Anterior cingulate cortex (tissue), 58 donors: ENCODE measurements at regions not wholly inside any gene's neighbourhood (a gene's known extent, or its start where the extent isn't known, plus 50 kb on each side); places are given as distances from the start of the nearest gene placed in this dataset.

ENCODE experiments used
- DNase-seq, 58 donors: peaks; one replicate each; lab custom pipeline; 2025; lab: John Stamatoyannopoulos, UW

GRCh38 chr11:87972133-87972532, 203.1 kb downstream of the RAB38 start:
- no peak for DNase-seq

DNA sequence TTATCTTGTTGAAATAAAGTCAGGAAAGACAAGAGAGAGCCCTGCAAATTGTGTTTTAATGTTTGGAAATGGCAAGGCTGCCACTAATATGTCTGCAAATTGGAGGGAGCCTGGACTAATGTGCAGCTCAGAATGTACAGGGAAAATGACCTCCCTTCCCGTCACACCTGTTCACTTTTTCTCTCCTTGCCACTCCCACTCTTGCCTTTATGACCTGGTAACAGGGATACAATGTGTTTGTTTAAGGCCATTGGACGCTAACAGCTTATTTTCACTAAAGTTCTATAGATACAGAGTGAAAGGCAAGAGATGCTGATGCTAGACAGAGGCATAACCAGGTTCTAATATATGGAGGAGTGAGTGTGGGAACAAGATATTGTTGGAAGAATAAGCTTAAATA, 203.9 kb downstream of the RAB38 start:
- no peak for DNase-seq

- no peak for DNase-seq
These were observed 204.5 kb downstream of the RAB38 start for GRCh38 chr11:87970762-87971161.

- no peak for DNase-seq
These were observed 207.8 kb downstream of the RAB38 start for GRCh38 chr11:87967459-87967858.

- no peak for DNase-seq
These were observed 208.5 kb downstream of the RAB38 start for GRCh38 chr11:87966694-87967093.

- DNase-seq: no peak
These were observed 209.0 kb downstream of the RAB38 start for GRCh38 chr11:87966216-87966615.

- no peak for DNase-seq
These were observed 213.6 kb downstream of the RAB38 start for GRCh38 chr11:87961606-87962005.

GRCh38 chr11:87957961-87958360, 217.3 kb downstream of the RAB38 start:
- DNase-seq: no peak

GRCh38 chr11:87954476-87954875, 220.8 kb downstream of the RAB38 start:
- DNase-seq: no peak

DNA sequence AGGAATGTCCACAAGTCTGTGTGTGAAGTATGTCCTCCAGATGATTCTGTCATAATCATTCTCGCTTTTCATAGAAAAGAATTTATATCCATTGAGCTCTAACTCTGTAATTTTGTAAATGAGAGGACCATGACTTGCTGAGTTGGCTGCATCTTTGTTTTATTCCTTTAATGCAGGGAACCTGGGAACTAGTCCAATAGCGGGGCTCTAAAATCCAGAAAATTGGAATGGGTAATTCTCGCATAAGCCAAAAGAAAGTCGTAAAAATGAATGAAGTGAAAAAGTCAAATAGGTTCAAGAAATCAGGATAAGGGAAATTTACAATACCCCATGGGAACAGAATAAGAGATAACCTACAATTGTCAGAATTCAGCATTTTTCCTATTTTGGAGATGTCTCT, 232.5 kb downstream of the RAB38 start:
- DNase-seq: no peak

DNA sequence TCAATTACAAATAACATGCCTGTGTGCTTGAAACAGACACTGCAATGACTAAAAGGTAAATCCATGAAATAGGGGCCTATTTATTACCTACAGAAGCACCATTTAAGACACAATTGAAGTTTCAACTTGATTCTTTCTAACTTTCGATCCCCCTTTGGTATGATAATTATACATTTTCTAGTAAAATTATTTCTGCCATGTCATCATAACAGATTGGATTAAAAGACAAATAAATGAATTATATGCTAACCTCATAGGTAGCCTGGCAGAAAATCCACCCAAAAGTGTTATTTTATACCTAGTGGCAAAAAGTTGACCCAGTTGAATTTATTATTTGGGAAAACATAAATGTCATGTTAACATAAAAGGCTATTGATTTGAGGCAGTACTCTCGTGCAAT, 241.1 kb downstream of the RAB38 start:
- DNase-seq: no peak

DNA sequence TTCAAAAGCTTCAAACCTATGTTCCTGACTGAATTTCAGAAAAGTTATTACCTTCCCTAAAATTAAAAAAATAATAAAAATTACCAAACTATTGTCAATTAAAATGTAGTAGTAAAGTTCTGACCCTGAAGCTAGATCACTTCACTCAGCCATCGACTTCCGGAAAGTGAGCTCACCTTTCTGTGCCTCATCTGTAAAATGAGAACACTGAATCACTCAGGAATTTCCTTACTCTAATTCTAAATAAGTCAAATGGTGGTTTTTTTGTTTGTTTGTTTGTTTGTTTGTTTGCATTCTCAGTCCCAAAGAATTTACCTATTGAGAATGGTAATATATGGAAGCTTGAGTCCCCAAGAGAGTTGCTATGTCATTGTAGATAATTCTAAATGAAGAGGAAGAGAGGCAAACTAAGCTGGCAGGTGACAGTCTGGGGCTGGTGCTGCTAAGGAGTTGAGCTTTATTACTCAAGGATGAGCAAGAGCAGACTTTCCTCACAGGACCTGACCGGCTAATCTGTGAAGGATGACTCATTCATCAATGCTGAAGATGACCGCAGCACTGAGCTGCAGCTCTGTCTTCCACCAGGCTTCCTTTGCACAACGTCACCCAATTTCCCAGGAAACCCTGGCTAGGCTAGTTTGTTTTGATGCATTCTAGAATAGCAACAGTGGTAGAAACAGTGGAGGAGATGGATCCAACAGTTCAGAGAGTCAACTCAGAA, 248.8 kb downstream of the RAB38 start:
- DNase-seq: no peak

- DNase-seq: no peak
These were observed 251.1 kb downstream of the RAB38 start for GRCh38 chr11:87924125-87924524.

DNA sequence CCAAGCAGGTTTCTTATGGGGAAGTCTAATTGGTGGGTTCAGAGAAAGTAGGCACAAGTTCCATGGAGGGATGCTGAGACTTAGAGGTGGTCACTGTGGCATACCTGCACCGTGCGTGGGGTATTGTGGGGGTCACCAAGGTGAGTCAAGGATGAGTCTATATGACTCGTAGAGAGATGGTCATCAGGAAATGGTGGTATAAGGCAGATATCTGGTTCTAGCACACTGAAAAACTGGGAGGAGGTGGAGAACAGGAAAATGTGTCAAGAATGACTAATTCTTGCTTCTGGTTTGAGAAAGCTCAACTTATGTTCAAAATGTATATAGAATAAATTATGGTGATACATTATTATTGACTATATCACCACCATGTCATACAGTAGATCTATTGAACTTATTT, 258.1 kb downstream of the RAB38 start:
- no peak for DNase-seq

DNA sequence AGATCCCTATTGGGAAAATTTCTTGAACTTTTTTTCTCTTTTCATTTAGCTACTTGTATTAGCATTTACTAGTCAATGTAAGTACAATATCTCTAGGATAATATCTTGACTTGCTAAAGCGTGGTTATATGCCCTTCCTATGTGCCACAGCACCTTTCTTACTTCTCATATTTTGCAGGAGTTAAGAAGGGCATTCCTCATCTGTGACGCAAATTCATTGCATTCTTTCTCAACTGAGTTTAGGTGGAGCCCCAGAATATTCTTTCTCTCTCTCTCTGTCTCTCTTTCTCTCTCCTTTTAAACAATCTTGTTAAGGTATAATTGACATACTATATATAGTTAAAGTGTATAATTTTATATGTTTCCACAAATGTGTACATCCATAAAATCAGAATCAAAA, 266.1 kb downstream of the RAB38 start:
- no peak for DNase-seq

DNA sequence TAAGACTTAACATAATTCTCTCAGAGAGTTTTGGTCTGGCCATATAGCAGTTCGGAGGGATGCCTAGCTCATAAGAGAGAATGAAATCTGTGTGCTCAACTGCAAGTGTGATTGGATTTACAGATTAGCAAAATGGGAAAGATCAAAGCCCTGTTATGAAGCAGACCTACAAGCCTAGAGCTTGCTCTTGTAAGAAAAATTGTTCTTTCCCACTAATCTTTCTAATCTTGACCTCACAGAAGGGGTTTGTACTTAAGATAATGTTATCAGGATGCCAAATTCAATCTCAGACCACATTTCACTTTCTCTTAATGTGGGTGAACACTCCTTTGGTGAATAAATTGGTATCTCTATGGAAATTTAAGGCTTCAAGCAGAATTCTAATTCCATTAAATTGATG, 267.2 kb downstream of the RAB38 start:
- no peak for DNase-seq

DNA sequence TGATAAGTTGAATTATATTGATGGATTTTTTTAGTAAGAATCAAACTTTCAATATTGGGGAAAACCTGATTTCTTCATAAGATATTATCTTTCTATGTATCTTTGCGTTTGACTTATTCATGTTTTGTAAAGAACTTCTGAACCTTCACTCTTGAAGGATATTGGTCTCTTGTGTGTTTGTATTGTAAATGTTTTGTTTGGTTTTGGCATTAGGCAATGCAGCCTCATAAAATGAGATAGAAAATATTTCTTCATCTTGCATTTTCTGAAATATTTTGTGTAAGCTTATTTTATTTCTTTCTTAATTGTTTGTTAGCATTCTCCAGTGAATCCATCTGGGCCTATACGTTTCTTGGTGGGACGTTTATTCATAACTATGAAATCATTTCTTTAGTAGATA, 271.9 kb downstream of the RAB38 start:
- no peak for DNase-seq

DNA sequence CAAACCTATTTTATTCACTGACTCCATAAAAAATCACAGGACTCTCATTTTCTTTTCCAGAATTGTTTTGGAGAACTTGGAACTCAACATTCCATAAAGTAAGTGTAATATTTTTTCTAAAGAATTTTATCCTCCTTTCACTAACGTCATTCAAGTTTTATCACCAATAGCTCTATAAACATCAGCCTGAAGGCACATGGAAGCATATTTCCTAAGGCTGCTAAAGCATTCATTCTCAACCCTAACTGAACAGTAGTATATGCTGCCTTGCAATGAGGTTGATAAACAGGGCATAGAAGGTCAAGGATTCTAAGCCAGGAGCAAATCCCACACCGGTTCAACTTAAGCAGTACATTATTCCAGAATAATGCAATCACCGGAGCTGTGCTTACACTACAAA, 273.9 kb downstream of the RAB38 start:
- no peak for DNase-seq

- no peak for DNase-seq
These were observed 277.3 kb downstream of the RAB38 start for GRCh38 chr11:87897921-87898320.

GRCh38 chr11:87897071-87897470, 278.2 kb downstream of the RAB38 start:
- DNase-seq: no peak

DNA sequence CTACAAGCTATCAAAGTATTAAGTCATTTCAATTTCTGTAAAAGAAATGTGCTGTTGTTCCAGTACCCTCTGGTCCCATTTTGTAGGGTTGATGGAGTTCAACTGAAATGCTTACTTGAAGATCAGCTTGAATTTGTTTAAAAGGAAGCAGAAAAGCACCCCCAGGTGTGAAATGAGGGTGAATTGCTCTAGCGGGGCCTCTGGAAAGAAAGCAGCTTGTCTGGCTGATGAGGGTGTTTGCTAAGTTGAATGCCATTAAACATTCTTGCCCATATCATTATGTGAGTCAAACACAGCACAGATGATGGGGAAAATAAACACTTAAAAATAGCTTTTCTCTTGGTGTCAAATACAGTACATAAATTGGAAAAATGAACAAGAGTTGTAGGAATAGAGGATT, 280.3 kb downstream of the RAB38 start:
- no peak for DNase-seq

GRCh38 chr11:87892291-87892690, 283.0 kb downstream of the RAB38 start:
- DNase-seq: no peak

- no peak for DNase-seq
These were observed 286.1 kb downstream of the RAB38 start for GRCh38 chr11:87889126-87889525.
